ENCODE measurements at regions not wholly inside any gene's neighbourhood (a gene's known extent, or its start where the extent isn't known, plus 50 kb on each side); places are given as distances from the start of the nearest gene placed in this dataset.

DNA sequence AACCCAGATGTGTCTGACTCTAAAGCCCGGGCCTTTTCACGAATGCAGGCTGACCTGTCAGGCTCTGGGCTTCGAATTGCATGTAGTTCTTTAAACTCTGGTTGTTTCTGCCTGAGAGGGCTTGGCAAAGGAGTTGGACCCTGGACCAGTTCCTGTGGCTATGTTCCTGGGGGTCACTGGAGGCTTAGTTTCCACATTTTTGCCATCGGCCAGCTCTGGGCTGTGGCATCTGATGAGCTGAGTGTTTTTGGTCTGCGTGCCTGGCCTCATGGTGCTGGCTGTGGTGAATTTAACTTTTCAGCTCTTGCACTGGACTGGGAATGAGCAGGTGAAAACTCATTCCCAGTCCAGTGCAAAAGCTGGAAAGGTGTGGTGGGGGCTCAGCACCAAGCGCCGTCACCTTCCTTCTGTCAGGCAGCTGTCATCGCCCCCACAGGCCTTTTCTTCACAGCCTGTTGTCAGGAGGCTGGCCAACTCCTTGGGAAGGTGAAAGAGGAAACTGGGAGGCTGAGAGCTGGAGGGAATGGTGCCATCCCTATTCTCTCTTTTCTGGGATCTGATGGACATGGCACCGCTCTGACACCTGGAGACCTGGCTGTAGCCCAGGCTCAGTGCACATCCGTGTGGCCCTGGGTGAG lies 123.6 kb downstream of the ADAMTS15 start:
- no peak overlapping the region for H3K27ac ChIP-seq (replicated peaks)
- no peak overlapping the region for H3K4me3 ChIP-seq (replicated peaks; ENCODE audit: insufficient read depth, low read length)
- H3K27me3 ChIP-seq (ENCODE audit: insufficient read depth, poor library complexity, severe bottlenecking): no peaks in the 10 kb centered on the region
- no peak for DNase-seq (ENCODE audit: low read depth in 1 of 2, low spot score in 1 of 2)
- TF ChIP-seq, protein P1, sequence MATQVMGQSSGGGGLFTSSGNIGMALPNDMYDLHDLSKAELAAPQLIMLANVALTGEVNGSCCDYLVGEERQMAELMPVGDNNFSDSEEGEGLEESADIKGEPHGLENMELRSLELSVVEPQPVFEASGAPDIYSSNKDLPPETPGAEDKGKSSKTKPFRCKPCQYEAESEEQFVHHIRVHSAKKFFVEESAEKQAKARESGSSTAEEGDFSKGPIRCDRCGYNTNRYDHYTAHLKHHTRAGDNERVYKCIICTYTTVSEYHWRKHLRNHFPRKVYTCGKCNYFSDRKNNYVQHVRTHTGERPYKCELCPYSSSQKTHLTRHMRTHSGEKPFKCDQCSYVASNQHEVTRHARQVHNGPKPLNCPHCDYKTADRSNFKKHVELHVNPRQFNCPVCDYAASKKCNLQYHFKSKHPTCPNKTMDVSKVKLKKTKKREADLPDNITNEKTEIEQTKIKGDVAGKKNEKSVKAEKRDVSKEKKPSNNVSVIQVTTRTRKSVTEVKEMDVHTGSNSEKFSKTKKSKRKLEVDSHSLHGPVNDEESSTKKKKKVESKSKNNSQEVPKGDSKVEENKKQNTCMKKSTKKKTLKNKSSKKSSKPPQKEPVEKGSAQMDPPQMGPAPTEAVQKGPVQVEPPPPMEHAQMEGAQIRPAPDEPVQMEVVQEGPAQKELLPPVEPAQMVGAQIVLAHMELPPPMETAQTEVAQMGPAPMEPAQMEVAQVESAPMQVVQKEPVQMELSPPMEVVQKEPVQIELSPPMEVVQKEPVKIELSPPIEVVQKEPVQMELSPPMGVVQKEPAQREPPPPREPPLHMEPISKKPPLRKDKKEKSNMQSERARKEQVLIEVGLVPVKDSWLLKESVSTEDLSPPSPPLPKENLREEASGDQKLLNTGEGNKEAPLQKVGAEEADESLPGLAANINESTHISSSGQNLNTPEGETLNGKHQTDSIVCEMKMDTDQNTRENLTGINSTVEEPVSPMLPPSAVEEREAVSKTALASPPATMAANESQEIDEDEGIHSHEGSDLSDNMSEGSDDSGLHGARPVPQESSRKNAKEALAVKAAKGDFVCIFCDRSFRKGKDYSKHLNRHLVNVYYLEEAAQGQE (IDR thresholded peaks at IDR 0.05; ENCODE audit: insufficient replicate concordance, low read depth): no peak
- TF ChIP-seq SPI1 (IDR thresholded peaks at IDR 0.05; ENCODE audit: borderline replicate concordance, low read depth) (no peak), CTCF (IDR thresholded peaks at IDR 0.05; ENCODE audit: insufficient read depth, low read length) (no peak)

- no peak for TF ChIP-seq SPI1 (IDR thresholded peaks at IDR 0.05; ENCODE audit: borderline replicate concordance, low read depth)
- no peak for TF ChIP-seq CTCF (IDR thresholded peaks at IDR 0.05; ENCODE audit: insufficient read depth, low read length)
- no peak for TF ChIP-seq POLR2AphosphoS5 (IDR thresholded peaks at IDR 0.05; ENCODE audit: low read depth)
- no peak overlapping the region for H3K4me3 ChIP-seq (replicated peaks; ENCODE audit: insufficient read depth, low read length)
- no peak overlapping the region for H3K27ac ChIP-seq (replicated peaks)
- H3K27me3 ChIP-seq (ENCODE audit: insufficient read depth, poor library complexity, severe bottlenecking): no peaks in the 10 kb centered on the region
- DNase-seq (ENCODE audit: low read depth in 1 of 2, low spot score in 1 of 2): no peak
Observed at GRCh38 chr11:130573767-130574166, 125.3 kb downstream of the ADAMTS15 start.

- TF ChIP-seq CTCF (IDR thresholded peaks at IDR 0.05; ENCODE audit: insufficient read depth, low read length): no peak
- TF ChIP-seq, protein P1 (IDR thresholded peaks at IDR 0.05; ENCODE audit: insufficient replicate concordance, low read depth): no peak
- no peak for TF ChIP-seq SPI1 (IDR thresholded peaks at IDR 0.05; ENCODE audit: borderline replicate concordance, low read depth)
- no peak for TF ChIP-seq GABPA (IDR thresholded peaks at IDR 0.05; ENCODE audit: low read depth)
- no peak for TF ChIP-seq POLR2AphosphoS5 (IDR thresholded peaks at IDR 0.05; ENCODE audit: low read depth)
- Histone ChIP-seq H3K27ac (replicated peaks) (no peak overlapping the region), H3K4me3 (replicated peaks; ENCODE audit: insufficient read depth, low read length) (no peak overlapping the region), H3K27me3 (ENCODE audit: insufficient read depth, poor library complexity, severe bottlenecking) (no peaks in the 10 kb centered on the region)
- DNase-seq (ENCODE audit: low read depth in 1 of 2, low spot score in 1 of 2): no peak
Observed at GRCh38 chr11:130574740-130575139, 126.3 kb downstream of the ADAMTS15 start.

DNA sequence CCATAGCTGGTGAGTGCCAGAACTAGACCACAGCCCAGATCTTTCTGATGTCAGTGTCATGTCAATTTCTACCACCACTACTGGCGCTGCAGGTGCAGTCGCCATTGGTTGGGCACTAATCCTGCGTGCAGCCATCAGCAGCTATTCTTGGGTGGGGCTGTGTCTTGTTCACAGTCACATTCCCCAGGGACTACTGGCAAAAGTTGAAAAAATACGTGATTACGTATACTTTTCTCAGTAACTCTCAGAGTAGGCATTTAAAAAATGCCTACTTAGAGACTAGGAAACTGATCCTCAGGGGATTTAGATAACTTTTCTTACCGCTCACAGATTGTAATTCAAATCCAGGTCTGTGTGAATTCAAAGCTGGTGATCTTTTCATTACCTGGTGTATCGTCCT lies 127.7 kb downstream of the ADAMTS15 start:
- TF ChIP-seq CTCF (IDR thresholded peaks at IDR 0.05; ENCODE audit: insufficient read depth, low read length) (no peak), POLR2AphosphoS5 (IDR thresholded peaks at IDR 0.05; ENCODE audit: low read depth) (no peak), SPI1 (IDR thresholded peaks at IDR 0.05; ENCODE audit: borderline replicate concordance, low read depth) (no peak), GABPA (IDR thresholded peaks at IDR 0.05; ENCODE audit: low read depth) (no peak)
- TF ChIP-seq, protein P1 (IDR thresholded peaks at IDR 0.05; ENCODE audit: insufficient replicate concordance, low read depth): no peak
- no peak for DNase-seq (ENCODE audit: low read depth in 1 of 2, low spot score in 1 of 2)
- H3K27me3 ChIP-seq (ENCODE audit: insufficient read depth, poor library complexity, severe bottlenecking): no peaks in the 10 kb centered on the region
- H3K27ac ChIP-seq (replicated peaks): no peak overlapping the region
- no peak overlapping the region for H3K4me3 ChIP-seq (replicated peaks; ENCODE audit: insufficient read depth, low read length)
